ENCODE measurements at regions not wholly inside any gene's neighbourhood (a gene's known extent, or its start where the extent isn't known, plus 50 kb on each side); places are given as distances from the start of the nearest gene placed in this dataset.

GRCh38 chr12:68418137-68418460 lies 85.9 kb upstream of the MDM1 start:
- in situ Hi-C loops (cut with MboI; ENCODE audit: low sequenced_read_pairs, unreplicated experiment) = no loop called here
- no peak for DNase-seq (ENCODE audit: low spot score)
- TF ChIP-seq CTCF (IDR thresholded peaks at IDR 0.05; ENCODE audit: borderline replicate concordance, control extremely low read depth, extremely low read depth, insufficient read depth, missing control alignments) = no peak

GRCh38 chr12:68420225-68421010 lies 88.3 kb upstream of the MDM1 start:
- no peak for TF ChIP-seq CTCF (IDR thresholded peaks at IDR 0.05; ENCODE audit: borderline replicate concordance, control extremely low read depth, extremely low read depth, insufficient read depth, missing control alignments)
- no peak for DNase-seq (ENCODE audit: low spot score)
- in situ Hi-C loops (cut with MboI; ENCODE audit: low sequenced_read_pairs, unreplicated experiment) = no loop called here

- in situ Hi-C loops (cut with MboI; ENCODE audit: low sequenced_read_pairs, unreplicated experiment) = no loop called here
- no peak for DNase-seq (ENCODE audit: low spot score)
- no peak for TF ChIP-seq CTCF (IDR thresholded peaks at IDR 0.05; ENCODE audit: borderline replicate concordance, control extremely low read depth, extremely low read depth, insufficient read depth, missing control alignments)
These were observed 90.0 kb upstream of the MDM1 start for GRCh38 chr12:68422159-68422558.

- in situ Hi-C loops (cut with MboI; ENCODE audit: low sequenced_read_pairs, unreplicated experiment) = no loop called here
These were observed 90.9 kb upstream of the MDM1 start for GRCh38 chr12:68422956-68423574.

GRCh38 chr12:68425998-68426397 lies 93.8 kb upstream of the MDM1 start:
- DNase-seq (ENCODE audit: low spot score) = no peak
- in situ Hi-C loops (cut with MboI; ENCODE audit: low sequenced_read_pairs, unreplicated experiment) = no loop called here
- TF ChIP-seq CTCF (IDR thresholded peaks at IDR 0.05; ENCODE audit: borderline replicate concordance, control extremely low read depth, extremely low read depth, insufficient read depth, missing control alignments) = no peak

More at GRCh38 chr12:68422956-68423574, 90.9 kb upstream of the MDM1 start:
- TF ChIP-seq CTCF (IDR thresholded peaks at IDR 0.05; ENCODE audit: borderline replicate concordance, control extremely low read depth, extremely low read depth, insufficient read depth, missing control alignments) = no peak
- DNase-seq (ENCODE audit: low spot score) = no peak

GRCh38 chr12:68428211-68428610 lies 96.0 kb upstream of the MDM1 start:
- no peak for TF ChIP-seq CTCF (IDR thresholded peaks at IDR 0.05; ENCODE audit: borderline replicate concordance, control extremely low read depth, extremely low read depth, insufficient read depth, missing control alignments)
- in situ Hi-C loops (cut with MboI; ENCODE audit: low sequenced_read_pairs, unreplicated experiment) = no loop called here
- DNase-seq (ENCODE audit: low spot score) = no peak

Data from GM13976 (cell line).